Progenitor cell of endocrine pancreas (in vitro differentiated cells): ENCODE measurements at regions not wholly inside any gene's neighbourhood (a gene's known extent, or its start where the extent isn't known, plus 50 kb on each side); places are given as distances from the start of the nearest gene placed in this dataset.
"Not testable (repeated sequence)": the region's sequence is repeated elsewhere in the genome, so short reads cannot be mapped to it uniquely, and the experiment has no call there.

ENCODE experiments used
- DNase-seq: peaks from one replicate; pipeline ENCODE4 v3.0.0; 2021; ENCODE audit warnings: low spot score; ENCODE audit not compliant: unreplicated experiment
- H3K27ac Mint-ChIP-seq: 2 replicates; pipeline ENCODE4 v1.8.0; 2021; ENCODE audit warnings: mild to moderate bottlenecking, moderate library complexity, mixed read lengths
- H3K27me3 Mint-ChIP-seq: 2 replicates; pipeline ENCODE4 v1.8.0; 2021; ENCODE audit warnings: mixed read lengths
- H3K36me3 Mint-ChIP-seq: 2 replicates; pipeline ENCODE4 v1.8.0; 2022; ENCODE audit warnings: mixed read lengths; ENCODE audit not compliant: insufficient read depth
- H3K4me1 Mint-ChIP-seq: 2 replicates; pipeline ENCODE4 v1.8.0; 2021; ENCODE audit warnings: low read depth, mixed read lengths
- H3K4me3 Mint-ChIP-seq: 2 replicates; pipeline ENCODE4 v1.8.0; 2021; ENCODE audit warnings: low read depth, mild to moderate bottlenecking, moderate library complexity, mixed read lengths
- H3K9me3 Mint-ChIP-seq: 2 replicates; pipeline ENCODE4 v1.8.0; 2021; ENCODE audit warnings: low read depth, mixed read lengths
- CTCF ChIP-seq: fragments of 200-600 bp; sonication (generic); IDR thresholded peaks from one replicate; pipeline ENCODE4 v1.5.0; 2021; ENCODE audit warnings: antibody characterized with exemption, mild to moderate bottlenecking; ENCODE audit not compliant: unreplicated experiment

GRCh38 chr14:22491683-22492621 lies 97.1 kb downstream of the DAD1 start:
- Mint-ChIP-seq H3K4me1 (peaks cover 27% of the 10 kb centered on the region), H3K36me3 (no peaks in the 10 kb centered on the region), H3K4me3 (no peak overlapping the region), H3K27ac (no peak overlapping the region), H3K27me3 (peaks cover 9% of the 10 kb centered on the region), H3K9me3 (no peaks in the 10 kb centered on the region)
- no peak for DNase-seq
- TF ChIP-seq CTCF = no peak

- not testable (repeated sequence) for DNase-seq, H3K27ac Mint-ChIP-seq, H3K9me3 Mint-ChIP-seq, H3K27me3 Mint-ChIP-seq, H3K4me3 Mint-ChIP-seq, H3K36me3 Mint-ChIP-seq
- peaks cover 32% of the 10 kb centered on the region for H3K4me1 Mint-ChIP-seq
Observed at GRCh38 chr14:22491053-22491452, 98.0 kb downstream of the DAD1 start.

- Mint-ChIP-seq H3K27ac (no peak overlapping the region), H3K4me3 (no peak overlapping the region), H3K27me3 (peaks cover 9% of the 10 kb centered on the region), H3K4me1 (peaks cover 38% of the 10 kb centered on the region), H3K36me3 (no peaks in the 10 kb centered on the region), H3K9me3 (no peaks in the 10 kb centered on the region)
- no peak for DNase-seq
- no peak for TF ChIP-seq CTCF
Observed at GRCh38 chr14:22489957-22490950, 98.8 kb downstream of the DAD1 start.

- H3K4me3 Mint-ChIP-seq = no peak overlapping the region
- H3K27ac Mint-ChIP-seq = no peak overlapping the region
- no peak for TF ChIP-seq CTCF
- DNase-seq = no peak
- H3K36me3 Mint-ChIP-seq = no peaks in the 10 kb centered on the region
- peaks cover 47% of the 10 kb centered on the region for H3K4me1 Mint-ChIP-seq
- H3K27me3 Mint-ChIP-seq = peaks cover 9% of the 10 kb centered on the region
- no peaks in the 10 kb centered on the region for H3K9me3 Mint-ChIP-seq
Observed at GRCh38 chr14:22489244-22489545, 99.8 kb downstream of the DAD1 start.

- H3K9me3 Mint-ChIP-seq = no peaks in the 10 kb centered on the region
- H3K27me3 Mint-ChIP-seq = peaks cover 9% of the 10 kb centered on the region
- H3K36me3 Mint-ChIP-seq = no peaks in the 10 kb centered on the region
- H3K27ac Mint-ChIP-seq = no peak overlapping the region
- no peak for DNase-seq
- H3K4me1 Mint-ChIP-seq = peaks cover 51% of the 10 kb centered on the region
- no peak overlapping the region for H3K4me3 Mint-ChIP-seq
- TF ChIP-seq CTCF = no peak
Observed at GRCh38 chr14:22488522-22489243, 100.3 kb downstream of the DAD1 start.
